ENCODE measurements at regions not wholly inside any gene's neighbourhood (a gene's known extent, or its start where the extent isn't known, plus 50 kb on each side); places are given as distances from the start of the nearest gene placed in this dataset.

- no peak overlapping the region for H3K9ac ChIP-seq (ENCODE audit: insufficient read depth, low read depth, low read length)
- no peaks in the 10 kb centered on the region for H3K27me3 ChIP-seq (ENCODE audit: control insufficient read depth in 1 of 2, insufficient read depth in 2 of 2, low read length in 2 of 2)
- DNase-seq (ENCODE audit: low spot score) (no peak), ATAC-seq (no peak), FAIRE-seq (no peak)
- in situ Hi-C loops (cut with HindIII; ENCODE audit: extremely low pct_ligation_motif_present, low pct_unique_long_range_greater_than_20kb) (no loop called here), intact Hi-C loops (cut with micrococcal nuclease; ENCODE audit: unreplicated experiment) (no loop called here)
- TF ChIP-seq CENPBD1 (CRISPR knock-in tag; IDR thresholded peaks at IDR 0.05; ENCODE audit: borderline replicate concordance, low read depth) (no peak), ZNF33A (CRISPR knock-in tag; IDR thresholded peaks at IDR 0.05; ENCODE audit: borderline replicate concordance) (no peak), STAT5B (CRISPR knock-in tag; IDR thresholded peaks at IDR 0.05) (no peak), ZNF841 (CRISPR knock-in tag; IDR thresholded peaks at IDR 0.05; ENCODE audit: borderline replicate concordance) (no peak), ZFP36 (IDR thresholded peaks at IDR 0.05; ENCODE audit: borderline replicate concordance, low read depth, low read length, partially characterized antibody) (no peak), KAT2B (IDR thresholded peaks at IDR 0.05; ENCODE audit: borderline replicate concordance, low read depth, low read length) (no peak)
- 2% methylated on average over 3 of the region's 3 CpGs for WGBS (ENCODE audit: low lambda C conversion rate)
- H3K4me1 ChIP-seq (ENCODE audit: insufficient read depth, low read length): peaks cover 6% of the 10 kb centered on the region; the same call in 1 of the 2 replicates
- no peak overlapping the region for H3K27ac ChIP-seq (ENCODE audit: extremely low read length, insufficient read depth, low read length)
- no peak overlapping the region for H2AFZ ChIP-seq (ENCODE audit: low read length)
- H4K20me1 ChIP-seq (ENCODE audit: insufficient read depth, low read length): no peaks in the 10 kb centered on the region
- CTCF ChIA-PET (ENCODE audit: low intra/inter-chr PET ratio, low total read pairs): no interaction called here
- BruUV-seq (replicated peaks): no TSS peak
- H3K9me3 ChIP-seq (ENCODE audit: low read length): no peaks in the 10 kb centered on the region
- no peak overlapping the region for H3K4me3 ChIP-seq (replicated peaks in 1 of 3; ENCODE audit: insufficient read depth in 1 of 3, low read depth in 2 of 3, low read length in 3 of 3)
- H3K79me2 ChIP-seq (ENCODE audit: insufficient read depth, low read length): no peaks in the 10 kb centered on the region
- H3K4me2 ChIP-seq (ENCODE audit: low read depth, low read length): no peak overlapping the region
- POLR2A ChIA-PET: no interaction called here
- no peaks in the 10 kb centered on the region for H3K36me3 ChIP-seq (replicated peaks in 1 of 2; ENCODE audit: control insufficient read depth in 1 of 2, insufficient read depth in 2 of 2, low read length in 2 of 2)
Observed at GRCh38 chr3:102081572-102082289, 232.4 kb downstream of the NFKBIZ start.

GRCh38 chr3:102083473-102083872 lies 234.2 kb downstream of the NFKBIZ start:
- peaks cover 6% of the 10 kb centered on the region; the same call in 1 of the 2 replicates for H3K4me1 ChIP-seq (ENCODE audit: insufficient read depth, low read length)
- H3K4me2 ChIP-seq (ENCODE audit: low read depth, low read length): no peak overlapping the region
- intact Hi-C loops (cut with micrococcal nuclease; ENCODE audit: unreplicated experiment): no loop called here
- WGBS (ENCODE audit: low lambda C conversion rate): 0% methylated on average over 2 of the region's 2 CpGs
- H3K27me3 ChIP-seq (ENCODE audit: control insufficient read depth in 1 of 2, insufficient read depth in 2 of 2, low read length in 2 of 2): no peaks in the 10 kb centered on the region
- BruUV-seq (replicated peaks): no TSS peak
- no peaks in the 10 kb centered on the region for H4K20me1 ChIP-seq (ENCODE audit: insufficient read depth, low read length)
- no peak for DNase-seq (ENCODE audit: low spot score)
- no peaks in the 10 kb centered on the region for H3K79me2 ChIP-seq (ENCODE audit: insufficient read depth, low read length)
- no peak for ATAC-seq
- no peak overlapping the region for H2AFZ ChIP-seq (ENCODE audit: low read length)
- no peak overlapping the region for H3K27ac ChIP-seq (ENCODE audit: extremely low read length, insufficient read depth, low read length)
- in situ Hi-C loops (cut with HindIII; ENCODE audit: extremely low pct_ligation_motif_present, low pct_unique_long_range_greater_than_20kb): no loop called here
- no peak overlapping the region for H3K4me3 ChIP-seq (replicated peaks in 1 of 3; ENCODE audit: insufficient read depth in 1 of 3, low read depth in 2 of 3, low read length in 3 of 3)
- H3K36me3 ChIP-seq (replicated peaks in 1 of 2; ENCODE audit: control insufficient read depth in 1 of 2, insufficient read depth in 2 of 2, low read length in 2 of 2): no peaks in the 10 kb centered on the region
- ChIA-PET POLR2A (no interaction called here), CTCF (ENCODE audit: low intra/inter-chr PET ratio, low total read pairs) (no interaction called here)
- no peak for FAIRE-seq
- no peak overlapping the region for H3K9ac ChIP-seq (ENCODE audit: insufficient read depth, low read depth, low read length)
- no peaks in the 10 kb centered on the region for H3K9me3 ChIP-seq (ENCODE audit: low read length)
- TF ChIP-seq ZBTB33 (CRISPR knock-in tag; IDR thresholded peaks at IDR 0.05) (no peak), ZFP90 (CRISPR knock-in tag; IDR thresholded peaks at IDR 0.05; ENCODE audit: borderline replicate concordance) (no peak), ASH2L (IDR thresholded peaks at IDR 0.05; ENCODE audit: insufficient read length, low read depth, low read length) (no peak), AFF4 (CRISPR knock-in tag; IDR thresholded peaks at IDR 0.05) (no peak), TEAD2 (CRISPR knock-in tag; IDR thresholded peaks at IDR 0.05) (no peak), AGO1 (IDR thresholded peaks at IDR 0.05; ENCODE audit: low read depth, low read length, poor library complexity, severe bottlenecking) (no peak)
